ENCODE measurements at regions not wholly inside any gene's neighbourhood (a gene's known extent, or its start where the extent isn't known, plus 50 kb on each side); places are given as distances from the start of the nearest gene placed in this dataset.

GRCh38 chr3:82814660-82815059 is 1053.2 kb upstream of the GBE1 start:
- TF ChIP-seq, protein P1, sequence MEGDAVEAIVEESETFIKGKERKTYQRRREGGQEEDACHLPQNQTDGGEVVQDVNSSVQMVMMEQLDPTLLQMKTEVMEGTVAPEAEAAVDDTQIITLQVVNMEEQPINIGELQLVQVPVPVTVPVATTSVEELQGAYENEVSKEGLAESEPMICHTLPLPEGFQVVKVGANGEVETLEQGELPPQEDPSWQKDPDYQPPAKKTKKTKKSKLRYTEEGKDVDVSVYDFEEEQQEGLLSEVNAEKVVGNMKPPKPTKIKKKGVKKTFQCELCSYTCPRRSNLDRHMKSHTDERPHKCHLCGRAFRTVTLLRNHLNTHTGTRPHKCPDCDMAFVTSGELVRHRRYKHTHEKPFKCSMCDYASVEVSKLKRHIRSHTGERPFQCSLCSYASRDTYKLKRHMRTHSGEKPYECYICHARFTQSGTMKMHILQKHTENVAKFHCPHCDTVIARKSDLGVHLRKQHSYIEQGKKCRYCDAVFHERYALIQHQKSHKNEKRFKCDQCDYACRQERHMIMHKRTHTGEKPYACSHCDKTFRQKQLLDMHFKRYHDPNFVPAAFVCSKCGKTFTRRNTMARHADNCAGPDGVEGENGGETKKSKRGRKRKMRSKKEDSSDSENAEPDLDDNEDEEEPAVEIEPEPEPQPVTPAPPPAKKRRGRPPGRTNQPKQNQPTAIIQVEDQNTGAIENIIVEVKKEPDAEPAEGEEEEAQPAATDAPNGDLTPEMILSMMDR (IDR thresholded peaks at IDR 0.05 in 2 of 3, conservative IDR thresholded peaks at IDR 0.05 in 1 of 3; ENCODE audit: insufficient read depth in 2 of 3, low read depth in 1 of 3, low read length in 3 of 3) = no peak
- TF ChIP-seq NCOA4 (IDR thresholded peaks at IDR 0.05; ENCODE audit: partially characterized antibody) (no peak), RFX7 (CRISPR knock-in tag; IDR thresholded peaks at IDR 0.05) (no peak), CBX2 (IDR thresholded peaks at IDR 0.05; ENCODE audit: insufficient read depth, low read length, poor library complexity, severe bottlenecking) (no peak)
- TF ChIP-seq, protein P2, sequence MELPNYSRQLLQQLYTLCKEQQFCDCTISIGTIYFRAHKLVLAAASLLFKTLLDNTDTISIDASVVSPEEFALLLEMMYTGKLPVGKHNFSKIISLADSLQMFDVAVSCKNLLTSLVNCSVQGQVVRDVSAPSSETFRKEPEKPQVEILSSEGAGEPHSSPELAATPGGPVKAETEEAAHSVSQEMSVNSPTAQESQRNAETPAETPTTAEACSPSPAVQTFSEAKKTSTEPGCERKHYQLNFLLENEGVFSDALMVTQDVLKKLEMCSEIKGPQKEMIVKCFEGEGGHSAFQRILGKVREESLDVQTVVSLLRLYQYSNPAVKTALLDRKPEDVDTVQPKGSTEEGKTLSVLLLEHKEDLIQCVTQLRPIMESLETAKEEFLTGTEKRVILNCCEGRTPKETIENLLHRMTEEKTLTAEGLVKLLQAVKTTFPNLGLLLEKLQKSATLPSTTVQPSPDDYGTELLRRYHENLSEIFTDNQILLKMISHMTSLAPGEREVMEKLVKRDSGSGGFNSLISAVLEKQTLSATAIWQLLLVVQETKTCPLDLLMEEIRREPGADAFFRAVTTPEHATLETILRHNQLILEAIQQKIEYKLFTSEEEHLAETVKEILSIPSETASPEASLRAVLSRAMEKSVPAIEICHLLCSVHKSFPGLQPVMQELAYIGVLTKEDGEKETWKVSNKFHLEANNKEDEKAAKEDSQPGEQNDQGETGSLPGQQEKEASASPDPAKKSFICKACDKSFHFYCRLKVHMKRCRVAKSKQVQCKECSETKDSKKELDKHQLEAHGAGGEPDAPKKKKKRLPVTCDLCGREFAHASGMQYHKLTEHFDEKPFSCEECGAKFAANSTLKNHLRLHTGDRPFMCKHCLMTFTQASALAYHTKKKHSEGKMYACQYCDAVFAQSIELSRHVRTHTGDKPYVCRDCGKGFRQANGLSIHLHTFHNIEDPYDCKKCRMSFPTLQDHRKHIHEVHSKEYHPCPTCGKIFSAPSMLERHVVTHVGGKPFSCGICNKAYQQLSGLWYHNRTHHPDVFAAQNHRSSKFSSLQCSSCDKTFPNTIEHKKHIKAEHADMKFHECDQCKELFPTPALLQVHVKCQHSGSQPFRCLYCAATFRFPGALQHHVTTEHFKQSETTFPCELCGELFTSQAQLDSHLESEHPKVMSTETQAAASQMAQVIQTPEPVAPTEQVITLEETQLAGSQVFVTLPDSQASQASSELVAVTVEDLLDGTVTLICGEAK (IDR thresholded peaks at IDR 0.05) = no peak
- TF ChIP-seq, protein P2 (CRISPR knock-in tag; IDR thresholded peaks at IDR 0.05) = no peak
- TF ChIP-seq, protein P3, sequence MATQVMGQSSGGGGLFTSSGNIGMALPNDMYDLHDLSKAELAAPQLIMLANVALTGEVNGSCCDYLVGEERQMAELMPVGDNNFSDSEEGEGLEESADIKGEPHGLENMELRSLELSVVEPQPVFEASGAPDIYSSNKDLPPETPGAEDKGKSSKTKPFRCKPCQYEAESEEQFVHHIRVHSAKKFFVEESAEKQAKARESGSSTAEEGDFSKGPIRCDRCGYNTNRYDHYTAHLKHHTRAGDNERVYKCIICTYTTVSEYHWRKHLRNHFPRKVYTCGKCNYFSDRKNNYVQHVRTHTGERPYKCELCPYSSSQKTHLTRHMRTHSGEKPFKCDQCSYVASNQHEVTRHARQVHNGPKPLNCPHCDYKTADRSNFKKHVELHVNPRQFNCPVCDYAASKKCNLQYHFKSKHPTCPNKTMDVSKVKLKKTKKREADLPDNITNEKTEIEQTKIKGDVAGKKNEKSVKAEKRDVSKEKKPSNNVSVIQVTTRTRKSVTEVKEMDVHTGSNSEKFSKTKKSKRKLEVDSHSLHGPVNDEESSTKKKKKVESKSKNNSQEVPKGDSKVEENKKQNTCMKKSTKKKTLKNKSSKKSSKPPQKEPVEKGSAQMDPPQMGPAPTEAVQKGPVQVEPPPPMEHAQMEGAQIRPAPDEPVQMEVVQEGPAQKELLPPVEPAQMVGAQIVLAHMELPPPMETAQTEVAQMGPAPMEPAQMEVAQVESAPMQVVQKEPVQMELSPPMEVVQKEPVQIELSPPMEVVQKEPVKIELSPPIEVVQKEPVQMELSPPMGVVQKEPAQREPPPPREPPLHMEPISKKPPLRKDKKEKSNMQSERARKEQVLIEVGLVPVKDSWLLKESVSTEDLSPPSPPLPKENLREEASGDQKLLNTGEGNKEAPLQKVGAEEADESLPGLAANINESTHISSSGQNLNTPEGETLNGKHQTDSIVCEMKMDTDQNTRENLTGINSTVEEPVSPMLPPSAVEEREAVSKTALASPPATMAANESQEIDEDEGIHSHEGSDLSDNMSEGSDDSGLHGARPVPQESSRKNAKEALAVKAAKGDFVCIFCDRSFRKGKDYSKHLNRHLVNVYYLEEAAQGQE (IDR thresholded peaks at IDR 0.05; ENCODE audit: borderline replicate concordance) = no peak
- TF ChIP-seq, protein P3 (CRISPR knock-in tag; IDR thresholded peaks at IDR 0.05; ENCODE audit: low read depth) = no peak
